Suppressor macrophage treated with lipopolysaccharide for 1 hour (primary cell): ENCODE measurements at regions not wholly inside any gene's neighbourhood (a gene's known extent, or its start where the extent isn't known, plus 50 kb on each side); places are given as distances from the start of the nearest gene placed in this dataset.
A peak's percentile ranks its signal among the peaks of the same experiment; 100 is the strongest.
"Not testable (repeated sequence)": the region's sequence is repeated elsewhere in the genome, so short reads cannot be mapped to it uniquely, and the experiment has no call there.

Experiments used
- DNase-seq, 3 donors: peaks; one replicate each; pipeline ENCODE4 v3.0.0-alpha.2; 2020 to 2022

- no peak for DNase-seq
These were observed 1093.9 kb downstream of the CBLN2 start for GRCh38 chr18:71450257-71450656.

GRCh38 chr18:71443706-71444480 lies 1100.2 kb downstream of the CBLN2 start:
- no peak for DNase-seq

DNA sequence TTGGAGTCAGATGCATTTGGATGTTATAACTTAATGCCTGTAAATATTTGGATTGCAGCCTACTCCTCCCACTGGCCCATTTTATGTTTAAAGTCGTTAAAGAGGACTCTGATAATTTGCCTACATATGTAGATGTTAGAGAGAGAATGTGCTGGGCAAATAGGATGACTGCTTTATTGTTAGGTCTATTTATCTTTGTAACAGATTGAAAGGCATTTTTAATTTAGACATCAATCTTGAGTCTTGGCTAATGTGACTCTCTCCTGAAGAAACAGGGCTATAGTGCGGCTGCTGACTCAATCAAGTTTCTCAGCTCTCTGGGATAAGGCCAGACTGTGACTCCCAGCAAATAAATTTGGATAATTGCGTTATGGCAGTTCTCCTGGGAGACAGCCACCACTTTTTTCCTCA lies 1101.4 kb downstream of the CBLN2 start:
- no peak for DNase-seq

DNA sequence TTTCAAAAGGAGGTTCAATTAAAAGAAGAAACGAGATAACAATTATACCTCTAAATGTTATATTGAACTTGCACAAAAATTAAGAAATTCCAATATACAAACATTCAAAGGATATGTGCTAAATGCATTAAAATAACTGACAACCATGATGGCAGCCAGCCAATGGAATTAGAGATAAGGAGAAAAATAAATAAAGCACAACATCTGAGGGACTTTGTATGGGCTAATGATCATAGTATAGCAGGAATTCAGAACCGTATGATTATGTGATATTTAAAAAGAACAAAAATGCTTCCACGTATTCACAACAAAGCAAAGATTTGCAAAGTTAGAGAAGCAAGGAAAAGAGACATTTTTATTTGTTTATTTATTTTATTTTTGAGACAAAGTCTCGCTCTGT lies 1103.0 kb downstream of the CBLN2 start:
- DNase-seq, result no peak

DNA sequence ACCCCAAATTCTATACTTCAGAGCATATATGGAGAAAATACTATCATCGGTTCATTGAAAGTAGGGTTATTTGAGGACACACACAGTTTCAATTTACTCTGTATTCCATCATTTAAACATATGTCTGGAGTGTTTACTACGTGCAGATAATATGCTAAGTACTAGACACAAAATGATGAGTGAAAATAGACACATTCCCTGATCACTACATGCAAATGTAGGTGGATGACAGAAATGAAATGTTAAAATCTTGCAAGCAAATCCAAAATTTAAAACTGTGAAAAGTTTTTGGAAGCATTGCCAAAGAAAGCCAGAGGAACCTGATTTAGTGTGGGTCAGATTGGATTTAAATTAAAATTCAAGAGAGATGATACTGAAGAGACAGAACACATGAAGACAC lies 1106.6 kb downstream of the CBLN2 start:
- no peak for DNase-seq

GRCh38 chr18:71433373-71433772 lies 1110.8 kb downstream of the CBLN2 start:
- DNase-seq, result no peak

DNA sequence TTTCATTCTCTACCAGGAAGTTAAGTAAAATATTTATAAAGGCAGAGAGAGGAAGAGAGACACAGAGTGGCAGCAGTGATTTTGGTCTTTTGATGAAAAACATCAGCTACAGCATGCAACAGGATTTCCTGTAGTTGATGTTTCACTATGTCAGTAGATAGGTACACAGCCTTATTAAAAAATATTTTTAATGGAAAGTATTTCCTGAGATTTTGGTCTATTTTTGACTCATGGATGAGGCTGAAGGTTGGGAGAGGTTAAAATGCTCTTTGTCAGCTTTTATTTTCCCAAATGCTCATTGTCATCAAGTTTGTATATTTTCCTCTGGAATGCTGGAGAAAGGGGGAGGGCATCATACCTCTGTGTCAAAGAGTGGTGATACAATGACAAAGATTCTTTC lies 1112.5 kb downstream of the CBLN2 start:
- no peak for DNase-seq

DNA sequence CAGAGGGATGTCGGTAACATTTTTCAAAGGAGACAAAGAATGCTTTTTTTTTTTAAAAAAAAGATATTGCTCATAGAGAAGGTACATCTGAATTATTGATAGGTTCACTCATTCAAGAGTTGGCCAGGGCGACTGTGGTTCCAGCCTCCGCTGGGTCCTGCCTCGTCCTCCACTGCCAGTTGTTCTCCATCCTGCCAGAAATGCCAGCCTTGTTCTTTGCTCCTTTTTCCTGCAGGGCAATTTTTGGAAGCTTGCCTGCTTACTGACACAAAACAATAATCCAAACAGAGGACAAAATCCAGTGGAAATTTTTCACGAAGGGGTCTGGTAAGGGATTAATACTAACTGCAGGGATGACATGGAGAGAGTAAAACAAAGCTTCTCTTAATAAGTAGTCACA lies 1113.0 kb downstream of the CBLN2 start:
- DNase-seq, result no peak

- DNase-seq, result no peak
These were observed 1117.7 kb downstream of the CBLN2 start for GRCh38 chr18:71426441-71426840.

GRCh38 chr18:71405169-71405809 lies 1116.4 kb downstream of the SOCS6 start:
- DNase-seq, result no peak

DNA sequence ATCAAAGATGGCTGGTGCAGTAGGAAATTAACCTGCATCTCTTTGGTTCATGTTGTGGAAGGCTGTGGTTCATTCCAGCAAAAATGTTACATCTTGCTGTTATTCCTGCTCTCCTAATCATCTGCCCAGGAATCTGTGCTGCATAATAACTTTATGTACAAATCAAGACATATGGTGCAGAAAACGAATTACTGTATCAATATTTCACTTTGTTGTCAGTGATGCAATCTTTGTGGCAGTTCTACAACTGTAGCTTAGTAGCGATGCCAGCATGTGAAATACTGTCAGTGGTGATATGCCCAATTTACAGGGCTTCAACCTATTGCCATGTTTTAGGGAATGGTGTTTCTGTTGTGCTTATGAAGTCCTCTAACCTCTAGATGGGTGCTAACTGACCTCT lies 1114.7 kb downstream of the SOCS6 start:
- DNase-seq, result no peak

DNA sequence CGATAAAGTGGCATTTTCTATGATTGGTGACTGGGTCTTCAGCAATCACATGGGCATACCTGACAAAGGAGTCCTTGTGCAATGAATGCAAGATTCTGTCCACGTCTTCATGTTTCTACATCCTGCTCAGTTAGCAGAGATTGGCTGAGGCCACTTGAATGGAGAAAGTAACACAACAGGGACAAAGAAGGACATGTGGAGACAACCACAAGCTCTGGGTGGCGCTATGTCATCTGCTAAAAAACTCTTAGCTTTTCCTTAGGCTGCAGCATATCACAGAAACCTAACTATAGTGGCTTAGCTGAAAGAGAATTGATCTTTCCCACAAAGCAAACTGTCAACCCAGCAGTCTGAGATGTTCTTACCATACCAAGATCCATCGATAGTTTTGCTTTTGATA lies 1109.7 kb downstream of the SOCS6 start:
- DNase-seq, result no peak

DNA sequence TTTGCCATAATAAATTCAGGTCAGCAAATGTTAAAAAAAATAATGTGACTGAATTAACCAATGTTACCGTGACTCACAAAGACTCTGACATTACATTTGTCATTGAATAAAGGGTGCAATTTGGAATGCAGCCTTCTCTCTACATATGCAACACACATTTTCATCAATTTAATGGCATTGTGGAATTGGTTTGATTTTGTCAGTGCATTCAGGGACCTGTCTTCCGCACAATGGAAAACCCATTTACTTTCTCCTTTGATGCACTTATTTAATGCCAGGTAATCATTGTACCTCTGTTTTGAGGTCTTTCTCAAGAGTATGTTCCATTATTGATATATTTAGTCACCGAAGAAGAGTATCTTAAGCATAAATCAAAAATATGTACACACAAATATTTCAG lies 1099.3 kb downstream of the SOCS6 start:
- DNase-seq, result no peak

DNA sequence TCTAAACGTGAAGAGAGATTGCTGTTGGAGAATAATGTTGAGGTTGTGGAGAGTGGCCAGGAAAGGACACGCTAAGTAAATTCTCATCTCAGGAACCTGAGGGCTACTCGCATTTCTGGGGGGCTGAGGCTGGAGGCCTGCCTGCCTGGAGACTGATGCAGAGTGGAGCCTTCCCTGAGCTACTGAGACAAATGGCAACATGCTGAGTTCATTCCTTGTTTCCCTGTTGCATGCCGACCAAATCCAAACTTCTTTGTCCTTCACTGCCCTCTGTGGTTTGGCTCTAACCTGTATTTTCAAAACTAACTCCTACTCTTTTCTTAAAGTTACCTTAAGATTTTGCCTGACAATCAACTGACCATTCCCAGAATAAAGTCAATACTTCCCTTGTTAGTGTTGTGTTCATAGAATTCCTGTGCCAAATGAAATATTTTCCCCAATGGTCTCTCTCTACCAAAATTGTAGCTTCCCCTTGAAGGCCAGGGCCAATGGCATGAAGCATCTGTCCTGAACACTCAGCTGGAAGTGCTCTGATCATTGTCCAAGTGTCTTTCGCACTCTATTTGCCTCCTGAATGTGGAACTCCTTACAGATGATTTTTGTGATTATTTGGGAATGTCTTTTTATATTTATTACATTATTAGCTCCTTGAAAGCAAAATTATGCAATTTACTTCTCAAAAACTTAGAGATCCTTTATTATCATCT lies 1085.6 kb downstream of the SOCS6 start:
- DNase-seq, result no peak

- no peak for DNase-seq
These were observed 1083.2 kb downstream of the SOCS6 start for GRCh38 chr18:71371951-71372605.

GRCh38 chr18:71370671-71371445 lies 1082.0 kb downstream of the SOCS6 start:
- DNase-seq, result no peak

- no peak for DNase-seq
These were observed 1081.2 kb downstream of the SOCS6 start for GRCh38 chr18:71370095-71370494.

GRCh38 chr18:71362140-71362539 lies 1073.3 kb downstream of the SOCS6 start:
- DNase-seq, result no peak

- not testable (repeated sequence) for DNase-seq
These were observed 1066.8 kb downstream of the SOCS6 start for GRCh38 chr18:71355599-71355998.

GRCh38 chr18:71352618-71353017 lies 1063.8 kb downstream of the SOCS6 start:
- DNase-seq, result no peak

- DNase-seq, result peak in 1 of 3 donors; percentile 1
These were observed 1047.8 kb downstream of the SOCS6 start for GRCh38 chr18:71336576-71337210.

GRCh38 chr18:71329563-71329962 lies 1040.7 kb downstream of the SOCS6 start:
- no peak for DNase-seq
